ENCODE measurements at regions not wholly inside any gene's neighbourhood (a gene's known extent, or its start where the extent isn't known, plus 50 kb on each side); places are given as distances from the start of the nearest gene placed in this dataset.

DNA sequence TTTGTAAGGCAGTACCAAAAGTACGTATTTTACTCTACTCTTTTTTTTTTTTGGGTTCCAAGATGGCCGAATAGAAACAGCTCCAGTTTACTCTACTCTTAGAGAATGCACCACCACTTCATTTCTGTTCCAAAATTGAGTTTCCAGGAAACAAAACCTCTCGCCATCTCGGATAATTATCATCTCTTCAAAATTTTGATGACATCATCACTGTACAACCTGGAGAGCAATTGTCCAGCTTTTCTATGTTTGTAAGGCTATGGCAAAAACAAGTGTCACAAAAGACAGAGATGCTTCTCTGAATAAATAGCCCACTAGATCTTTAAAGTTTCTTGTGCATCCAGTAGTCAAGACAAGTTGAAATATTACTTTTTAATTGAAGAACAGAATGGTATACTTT lies 1631.9 kb upstream of the CDH6 start:
- TF ChIP-seq, protein P1, sequence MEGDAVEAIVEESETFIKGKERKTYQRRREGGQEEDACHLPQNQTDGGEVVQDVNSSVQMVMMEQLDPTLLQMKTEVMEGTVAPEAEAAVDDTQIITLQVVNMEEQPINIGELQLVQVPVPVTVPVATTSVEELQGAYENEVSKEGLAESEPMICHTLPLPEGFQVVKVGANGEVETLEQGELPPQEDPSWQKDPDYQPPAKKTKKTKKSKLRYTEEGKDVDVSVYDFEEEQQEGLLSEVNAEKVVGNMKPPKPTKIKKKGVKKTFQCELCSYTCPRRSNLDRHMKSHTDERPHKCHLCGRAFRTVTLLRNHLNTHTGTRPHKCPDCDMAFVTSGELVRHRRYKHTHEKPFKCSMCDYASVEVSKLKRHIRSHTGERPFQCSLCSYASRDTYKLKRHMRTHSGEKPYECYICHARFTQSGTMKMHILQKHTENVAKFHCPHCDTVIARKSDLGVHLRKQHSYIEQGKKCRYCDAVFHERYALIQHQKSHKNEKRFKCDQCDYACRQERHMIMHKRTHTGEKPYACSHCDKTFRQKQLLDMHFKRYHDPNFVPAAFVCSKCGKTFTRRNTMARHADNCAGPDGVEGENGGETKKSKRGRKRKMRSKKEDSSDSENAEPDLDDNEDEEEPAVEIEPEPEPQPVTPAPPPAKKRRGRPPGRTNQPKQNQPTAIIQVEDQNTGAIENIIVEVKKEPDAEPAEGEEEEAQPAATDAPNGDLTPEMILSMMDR (conservative IDR thresholded peaks at IDR 0.05; ENCODE audit: low read length), result no peak
- no peak for TF ChIP-seq EZH2phosphoT487 (IDR thresholded peaks at IDR 0.05; ENCODE audit: borderline replicate concordance, low read depth, low read length)

Measured in OCI-LY7 (cell line).